Activated naive CD8-positive, alpha-beta T cell treated with anti-CD3 and anti-CD28 coated beads for 36 hours (primary cell): ENCODE measurements at regions not wholly inside any gene's neighbourhood (a gene's known extent, or its start where the extent isn't known, plus 50 kb on each side); places are given as distances from the start of the nearest gene placed in this dataset.

Experiments used
- DNase-seq: peaks from one replicate; pipeline ENCODE4 v3.0.0; 2021
- H3K27ac Mint-ChIP-seq: one replicate; pipeline ENCODE4 v1.8.0; 2022; ENCODE audit warnings: mild to moderate bottlenecking, moderate library complexity, mixed read lengths
- H3K27me3 Mint-ChIP-seq: one replicate; pipeline ENCODE4 v1.8.0; 2022; ENCODE audit warnings: mild to moderate bottlenecking, mixed read lengths
- H3K36me3 Mint-ChIP-seq: one replicate; pipeline ENCODE4 v1.8.0; 2021; ENCODE audit warnings: mild to moderate bottlenecking, mixed read lengths
- H3K4me1 Mint-ChIP-seq: one replicate; pipeline ENCODE4 v1.8.0; 2021; ENCODE audit warnings: mixed read lengths
- H3K4me3 Mint-ChIP-seq: one replicate; pipeline ENCODE4 v1.8.0; 2022; ENCODE audit warnings: mild to moderate bottlenecking, moderate library complexity, mixed read lengths
- H3K9me3 Mint-ChIP-seq: one replicate; pipeline ENCODE4 v1.8.0; 2022; ENCODE audit warnings: mixed read lengths

DNA sequence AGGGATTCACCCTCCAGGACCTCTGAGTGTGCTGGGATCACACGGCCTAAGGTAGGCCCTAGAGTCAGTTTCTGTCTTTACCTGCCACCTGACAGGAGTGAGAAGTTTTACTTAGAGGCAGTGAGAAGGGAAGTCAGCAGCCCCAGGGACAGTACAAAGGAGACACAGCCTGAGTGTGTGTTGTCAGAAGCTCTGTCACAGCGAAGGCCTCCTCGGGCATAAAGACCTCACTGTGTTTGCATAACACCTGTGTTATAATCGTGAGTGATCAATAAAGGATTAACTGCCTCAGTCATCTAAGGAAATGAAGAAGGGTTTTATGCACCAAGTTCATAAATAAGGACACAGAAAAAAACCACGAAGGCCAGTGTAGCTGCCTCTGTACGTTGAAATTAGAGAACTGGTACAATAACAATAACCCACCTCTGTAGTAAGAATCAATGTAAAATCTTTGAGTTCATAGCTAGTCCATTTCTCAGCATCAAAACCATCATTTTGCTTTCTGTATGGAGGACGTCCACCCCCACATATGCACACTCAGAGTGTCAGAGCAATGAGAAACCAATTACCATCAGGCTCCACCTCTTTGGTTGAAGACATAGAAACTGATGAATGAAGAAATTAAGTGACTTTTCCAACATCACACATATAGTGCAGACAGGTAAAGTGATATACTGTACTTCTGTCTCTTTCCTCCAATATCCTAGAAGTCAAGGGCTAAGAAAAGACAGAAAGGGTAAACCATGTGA, 159.3 kb downstream of the DAD1 start:
- no peak overlapping the region for H3K4me3 Mint-ChIP-seq
- DNase-seq: no peak
- no peaks in the 10 kb centered on the region for H3K9me3 Mint-ChIP-seq
- H3K27ac Mint-ChIP-seq: no peak overlapping the region
- no peaks in the 10 kb centered on the region for H3K36me3 Mint-ChIP-seq
- no peaks in the 10 kb centered on the region for H3K4me1 Mint-ChIP-seq
- H3K27me3 Mint-ChIP-seq: no peaks in the 10 kb centered on the region

GRCh38 chr14:22428700-22429291, 160.2 kb downstream of the DAD1 start:
- DNase-seq: no peak
- no peaks in the 10 kb centered on the region for H3K27me3 Mint-ChIP-seq
- no peak overlapping the region for H3K27ac Mint-ChIP-seq
- H3K4me3 Mint-ChIP-seq: no peak overlapping the region
- no peaks in the 10 kb centered on the region for H3K9me3 Mint-ChIP-seq
- no peaks in the 10 kb centered on the region for H3K36me3 Mint-ChIP-seq
- H3K4me1 Mint-ChIP-seq: no peaks in the 10 kb centered on the region

GRCh38 chr14:22427771-22428231, 161.2 kb downstream of the DAD1 start:
- Mint-ChIP-seq H3K27me3 (no peaks in the 10 kb centered on the region), H3K4me3 (no peak overlapping the region), H3K9me3 (no peaks in the 10 kb centered on the region), H3K27ac (no peak overlapping the region), H3K36me3 (no peaks in the 10 kb centered on the region), H3K4me1 (no peaks in the 10 kb centered on the region)
- DNase-seq: no peak

DNA sequence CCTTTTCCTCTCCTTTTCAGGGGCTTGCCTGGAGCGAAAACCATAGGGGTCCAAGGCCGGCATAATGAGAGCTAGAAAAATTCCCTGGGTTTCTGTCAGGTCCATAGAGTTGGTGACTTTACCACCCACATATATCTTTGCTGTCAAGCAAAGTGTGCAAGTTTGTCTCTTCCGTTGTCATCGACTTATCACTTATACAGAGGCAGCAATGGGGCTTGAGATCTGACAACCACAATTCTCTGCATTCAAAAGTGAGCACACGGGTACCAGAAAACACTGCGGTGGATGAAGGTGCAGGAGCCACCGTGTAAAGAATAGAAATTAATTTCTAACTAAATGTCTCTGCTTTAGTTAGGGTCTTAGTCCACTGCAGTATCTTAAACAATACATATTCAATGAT, 162.3 kb downstream of the DAD1 start:
- Mint-ChIP-seq H3K27me3 (no peaks in the 10 kb centered on the region), H3K36me3 (no peaks in the 10 kb centered on the region), H3K9me3 (no peaks in the 10 kb centered on the region), H3K4me1 (no peaks in the 10 kb centered on the region), H3K27ac (no peak overlapping the region), H3K4me3 (no peak overlapping the region)
- no peak for DNase-seq

DNA sequence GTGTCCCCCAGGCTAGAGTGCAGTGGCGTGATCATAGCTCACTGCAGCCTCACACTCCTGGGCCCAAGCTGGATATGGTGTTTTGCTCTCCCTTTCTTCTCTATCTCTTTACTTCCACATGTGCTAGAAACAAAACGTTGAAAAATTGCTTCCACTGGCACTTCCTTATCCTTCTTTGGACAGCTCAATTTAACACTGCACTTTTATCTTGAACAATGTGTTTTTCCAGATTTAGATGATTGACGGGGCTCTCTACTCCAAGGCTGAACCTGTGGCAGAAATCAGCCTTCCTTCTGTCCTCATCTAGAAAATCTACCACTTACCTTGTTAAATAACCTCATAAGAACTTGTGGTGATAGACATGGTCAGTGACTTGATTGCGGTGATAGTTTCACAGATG, 165.1 kb downstream of the DAD1 start:
- Mint-ChIP-seq H3K27ac (no peak overlapping the region), H3K36me3 (no peaks in the 10 kb centered on the region), H3K9me3 (no peaks in the 10 kb centered on the region), H3K4me3 (no peak overlapping the region), H3K27me3 (no peaks in the 10 kb centered on the region), H3K4me1 (no peaks in the 10 kb centered on the region)
- DNase-seq: no peak

DNA sequence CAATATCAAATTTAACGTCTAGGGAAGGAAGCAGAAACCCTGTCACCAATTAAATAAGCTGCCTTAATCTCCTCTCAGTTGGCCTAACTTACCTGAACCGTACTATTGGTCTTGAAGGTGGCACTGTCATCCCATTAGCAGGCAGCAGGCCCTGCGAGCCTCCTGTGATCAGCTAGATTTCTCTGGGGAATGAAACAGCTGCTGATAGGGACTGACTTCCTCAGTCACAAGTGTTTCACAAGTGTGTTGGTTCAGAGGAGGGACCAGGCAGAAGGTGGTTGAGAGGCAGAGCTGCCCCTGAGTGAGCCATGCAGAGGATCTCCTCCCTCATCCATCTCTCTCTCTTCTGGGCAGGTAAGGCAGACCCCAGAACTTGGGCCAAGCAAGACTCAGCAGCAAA, 166.8 kb downstream of the DAD1 start:
- Mint-ChIP-seq H3K4me1 (no peaks in the 10 kb centered on the region), H3K27me3 (no peaks in the 10 kb centered on the region), H3K27ac (no peak overlapping the region), H3K36me3 (no peaks in the 10 kb centered on the region), H3K4me3 (no peak overlapping the region), H3K9me3 (no peaks in the 10 kb centered on the region)
- no peak for DNase-seq

- no peak overlapping the region for H3K4me3 Mint-ChIP-seq
- no peaks in the 10 kb centered on the region for H3K27me3 Mint-ChIP-seq
- no peaks in the 10 kb centered on the region for H3K36me3 Mint-ChIP-seq
- DNase-seq: no peak
- H3K9me3 Mint-ChIP-seq: no peaks in the 10 kb centered on the region
- H3K4me1 Mint-ChIP-seq: no peaks in the 10 kb centered on the region
- no peak overlapping the region for H3K27ac Mint-ChIP-seq
Measured at GRCh38 chr14:22420598-22421186, 168.3 kb downstream of the DAD1 start.

GRCh38 chr14:22419620-22420019, 169.4 kb downstream of the DAD1 start:
- Mint-ChIP-seq H3K27me3 (no peaks in the 10 kb centered on the region), H3K9me3 (no peaks in the 10 kb centered on the region), H3K4me1 (no peaks in the 10 kb centered on the region), H3K4me3 (no peak overlapping the region), H3K36me3 (no peaks in the 10 kb centered on the region), H3K27ac (no peak overlapping the region)
- no peak for DNase-seq

DNA sequence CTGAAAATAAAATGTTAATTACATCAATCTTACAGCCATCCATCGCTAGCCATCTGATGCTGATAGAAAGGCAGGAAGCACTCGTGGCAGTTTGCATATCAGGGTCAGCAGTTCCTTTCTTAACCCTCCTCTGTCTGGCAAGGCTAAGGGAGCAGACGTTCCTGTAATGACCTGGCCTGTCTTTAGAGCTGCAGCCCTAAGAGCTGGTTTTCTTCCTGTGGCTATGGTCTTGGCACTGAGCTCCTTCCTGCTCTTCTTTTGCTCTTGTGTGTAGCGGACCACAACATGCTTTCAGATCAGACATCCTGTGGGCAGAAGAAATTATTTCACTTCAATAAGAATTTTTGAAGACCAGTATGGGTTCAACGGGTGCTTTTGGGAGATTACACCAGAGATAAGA, 170.4 kb downstream of the DAD1 start:
- Mint-ChIP-seq H3K9me3 (no peaks in the 10 kb centered on the region), H3K4me1 (no peaks in the 10 kb centered on the region), H3K27me3 (no peaks in the 10 kb centered on the region), H3K4me3 (no peak overlapping the region), H3K27ac (no peak overlapping the region), H3K36me3 (no peaks in the 10 kb centered on the region)
- DNase-seq: no peak

DNA sequence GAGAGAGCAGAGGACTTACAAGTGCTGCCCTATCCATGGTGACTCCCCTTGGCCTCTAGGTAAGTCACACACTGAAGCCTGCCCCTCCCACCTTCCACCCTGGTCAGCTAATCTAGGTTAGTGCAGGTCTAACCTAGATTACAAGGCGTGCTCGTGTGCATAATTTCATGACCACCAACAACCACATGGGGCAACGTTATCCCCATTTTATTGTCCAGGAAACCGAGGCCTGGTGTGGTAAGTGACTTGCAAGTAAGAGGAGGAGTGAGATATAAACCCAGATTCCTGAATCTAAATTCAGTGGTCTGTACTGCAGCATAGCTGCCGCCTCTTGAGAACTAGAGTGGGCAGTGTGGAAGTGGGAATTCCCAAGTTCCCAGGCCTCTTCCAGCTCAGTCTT, 171.1 kb downstream of the DAD1 start:
- no peak overlapping the region for H3K4me3 Mint-ChIP-seq
- H3K9me3 Mint-ChIP-seq: no peaks in the 10 kb centered on the region
- H3K4me1 Mint-ChIP-seq: no peaks in the 10 kb centered on the region
- DNase-seq: no peak
- H3K36me3 Mint-ChIP-seq: no peaks in the 10 kb centered on the region
- no peaks in the 10 kb centered on the region for H3K27me3 Mint-ChIP-seq
- no peak overlapping the region for H3K27ac Mint-ChIP-seq

DNA sequence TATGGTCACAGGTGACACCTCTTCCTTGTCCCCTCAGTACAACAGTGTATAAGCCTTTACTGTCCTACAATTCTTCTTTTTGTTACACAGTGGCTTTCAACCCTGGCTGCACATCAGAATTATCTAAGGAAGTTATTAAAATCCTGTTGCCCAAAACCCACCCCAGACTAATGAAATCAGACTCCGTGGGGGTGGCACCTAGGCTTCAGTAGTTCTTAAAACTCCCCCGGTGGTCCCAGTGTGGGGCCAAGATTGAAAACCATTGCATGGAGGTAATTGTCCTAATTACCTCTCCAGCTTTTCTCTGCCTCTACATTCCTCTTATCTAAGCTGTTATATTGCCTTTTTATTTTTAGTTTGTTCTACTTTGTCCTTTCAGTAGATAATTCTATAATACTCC, 172.8 kb downstream of the DAD1 start:
- Mint-ChIP-seq H3K4me1 (no peaks in the 10 kb centered on the region), H3K36me3 (no peaks in the 10 kb centered on the region), H3K27ac (no peak overlapping the region), H3K27me3 (no peaks in the 10 kb centered on the region), H3K4me3 (no peak overlapping the region), H3K9me3 (no peaks in the 10 kb centered on the region)
- DNase-seq: no peak

GRCh38 chr14:22415605-22415959, 173.4 kb downstream of the DAD1 start:
- no peak overlapping the region for H3K4me3 Mint-ChIP-seq
- H3K36me3 Mint-ChIP-seq: no peaks in the 10 kb centered on the region
- H3K27ac Mint-ChIP-seq: no peak overlapping the region
- no peak for DNase-seq
- H3K4me1 Mint-ChIP-seq: no peaks in the 10 kb centered on the region
- H3K27me3 Mint-ChIP-seq: no peaks in the 10 kb centered on the region
- no peaks in the 10 kb centered on the region for H3K9me3 Mint-ChIP-seq

DNA sequence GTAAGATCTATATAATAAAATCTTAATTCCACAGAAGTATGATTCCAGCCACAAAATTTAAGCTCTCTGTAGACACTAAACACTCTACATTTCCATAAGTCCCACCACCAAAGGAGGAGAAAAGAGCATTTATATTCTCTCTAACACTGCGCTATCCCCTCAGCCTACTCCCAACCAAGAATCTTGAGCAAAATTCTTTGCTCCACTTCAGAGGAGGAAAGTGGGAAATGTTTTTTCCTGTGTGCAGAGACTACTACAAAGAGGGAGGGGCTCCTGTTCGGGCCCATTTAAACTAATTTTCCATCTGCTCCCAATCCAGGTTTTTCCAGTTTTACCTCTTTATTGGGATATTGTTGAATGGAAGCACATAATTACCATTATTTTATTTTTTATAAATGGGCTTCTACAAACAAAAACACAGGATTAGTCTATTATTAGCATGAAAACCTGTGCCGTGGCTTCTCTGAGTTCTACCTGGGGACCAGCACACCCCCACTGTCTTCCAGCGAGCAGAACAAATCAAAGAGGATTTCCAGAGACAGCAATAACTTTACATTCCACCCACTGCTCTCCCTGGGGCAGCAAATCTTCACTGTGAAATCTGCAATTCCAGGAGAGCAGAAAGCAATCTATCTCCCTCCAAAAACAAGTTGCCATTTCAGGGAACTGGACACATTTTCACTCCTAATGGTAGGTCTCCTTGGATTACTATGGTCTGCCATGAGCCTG, 174.0 kb downstream of the DAD1 start:
- no peaks in the 10 kb centered on the region for H3K9me3 Mint-ChIP-seq
- no peak overlapping the region for H3K4me3 Mint-ChIP-seq
- no peak overlapping the region for H3K27ac Mint-ChIP-seq
- H3K36me3 Mint-ChIP-seq: no peaks in the 10 kb centered on the region
- no peaks in the 10 kb centered on the region for H3K4me1 Mint-ChIP-seq
- no peak for DNase-seq
- H3K27me3 Mint-ChIP-seq: no peaks in the 10 kb centered on the region

DNA sequence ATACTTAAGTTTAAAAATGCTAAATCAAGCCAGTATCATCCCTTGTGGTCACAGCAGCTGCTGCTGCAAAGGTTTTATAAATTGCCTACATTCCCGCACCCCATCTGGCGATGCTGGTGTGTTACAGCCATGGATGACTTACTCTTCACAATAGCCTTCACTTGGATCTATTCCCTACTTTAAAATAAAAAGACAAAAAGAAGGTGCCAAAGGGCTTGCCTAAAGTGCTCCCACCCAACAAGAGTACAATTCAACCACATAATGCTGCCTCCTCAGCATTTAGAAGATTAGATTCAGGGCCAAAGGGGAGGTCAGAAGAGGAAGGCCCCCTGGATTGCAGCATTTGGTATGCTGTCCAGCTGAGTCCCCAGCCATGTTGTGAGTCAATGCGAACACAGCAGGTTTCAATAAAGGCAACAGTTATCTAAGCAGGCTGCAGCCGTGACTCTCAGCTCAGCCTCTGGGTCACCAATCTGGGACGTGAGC, 176.1 kb downstream of the DAD1 start:
- Mint-ChIP-seq H3K36me3 (no peaks in the 10 kb centered on the region), H3K27me3 (no peaks in the 10 kb centered on the region), H3K4me3 (no peak overlapping the region), H3K4me1 (no peaks in the 10 kb centered on the region), H3K9me3 (no peaks in the 10 kb centered on the region), H3K27ac (no peak overlapping the region)
- DNase-seq: no peak

DNA sequence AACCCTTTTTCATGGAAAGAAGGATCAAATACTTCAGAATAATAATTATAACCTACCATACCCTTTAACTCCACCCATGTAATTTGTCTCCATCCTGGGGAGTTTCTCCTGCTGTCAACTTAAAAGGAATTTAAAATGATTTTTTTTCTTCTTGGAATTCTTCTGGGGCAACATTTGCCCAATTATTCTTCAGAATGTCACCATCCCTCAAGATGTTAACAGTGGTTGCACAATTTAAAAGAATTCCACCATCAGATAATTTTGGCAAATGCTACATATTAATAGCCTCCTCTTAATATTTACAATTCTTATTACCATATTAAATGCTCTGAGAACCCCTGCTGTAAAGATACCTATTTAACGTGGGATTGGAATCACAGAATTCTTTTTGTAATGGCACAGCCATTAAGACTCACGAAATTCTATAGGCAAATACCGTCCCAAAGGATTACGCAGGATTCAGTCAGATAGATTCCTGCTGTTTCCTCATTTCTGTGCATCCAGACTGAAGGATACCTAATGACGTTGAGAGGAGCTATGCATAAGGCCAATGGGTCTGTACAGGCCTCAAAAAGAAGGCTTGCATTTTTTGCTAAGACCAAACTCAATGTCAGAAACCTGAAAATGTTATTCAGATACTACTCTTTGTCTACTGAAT, 177.5 kb downstream of the DAD1 start:
- H3K27me3 Mint-ChIP-seq: no peaks in the 10 kb centered on the region

More for the DNA sequence above, 177.5 kb downstream of the DAD1 start:
- Mint-ChIP-seq H3K9me3 (no peaks in the 10 kb centered on the region), H3K36me3 (no peaks in the 10 kb centered on the region), H3K4me1 (no peaks in the 10 kb centered on the region), H3K27ac (no peak overlapping the region), H3K4me3 (no peak overlapping the region)
- no peak for DNase-seq
